ENCODE measurements at regions not wholly inside any gene's neighbourhood (a gene's known extent, or its start where the extent isn't known, plus 50 kb on each side); places are given as distances from the start of the nearest gene placed in this dataset.

- DNase-seq = no peak
Observed at GRCh38 chr6:120620900-120621299, 713.4 kb downstream of the TBC1D32 start.

- no peak for DNase-seq
Observed at GRCh38 chr6:120615238-120615637, 719.0 kb downstream of the TBC1D32 start.

DNA sequence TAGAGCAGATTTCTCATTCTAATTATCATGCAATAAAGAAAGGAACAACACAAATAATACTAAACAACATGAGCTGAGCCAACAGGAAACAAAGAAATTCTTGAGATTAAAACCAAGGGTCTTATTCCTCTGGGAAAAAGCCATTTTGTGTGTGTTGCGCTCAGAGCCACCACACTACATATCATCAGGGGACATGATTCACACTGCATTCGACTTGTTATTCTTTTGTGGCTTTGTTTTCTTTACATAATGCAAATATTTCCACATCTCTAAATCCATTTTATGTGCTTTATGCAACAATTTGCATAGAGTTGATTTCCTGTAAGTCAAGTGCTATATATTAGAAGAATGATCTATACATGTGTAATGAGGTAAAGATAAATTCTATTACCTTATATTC is 719.6 kb downstream of the TBC1D32 start:
- DNase-seq = no peak

DNA sequence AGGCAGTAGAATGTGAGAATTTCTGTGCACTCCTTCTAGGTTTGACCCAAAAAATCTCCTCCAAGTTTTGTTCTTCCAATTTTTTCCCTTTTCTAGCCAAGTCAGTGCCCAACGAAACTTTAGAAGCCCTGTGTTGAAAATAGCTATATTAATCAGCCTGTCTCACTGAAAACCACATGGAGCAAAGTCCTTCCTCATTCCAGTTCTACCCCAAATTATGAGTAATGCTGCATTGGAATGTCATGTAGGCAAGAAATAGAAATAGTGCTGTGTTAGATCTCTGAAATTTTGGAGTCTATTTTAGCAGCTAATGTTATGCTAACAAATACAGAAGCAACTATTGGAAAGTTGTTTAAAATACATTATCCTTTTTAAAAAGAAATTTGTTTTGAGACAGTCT is 725.5 kb downstream of the TBC1D32 start:
- peak; percentile 81 for DNase-seq

GRCh38 chr6:120606743-120607142 is 727.5 kb downstream of the TBC1D32 start:
- no peak for DNase-seq

DNA sequence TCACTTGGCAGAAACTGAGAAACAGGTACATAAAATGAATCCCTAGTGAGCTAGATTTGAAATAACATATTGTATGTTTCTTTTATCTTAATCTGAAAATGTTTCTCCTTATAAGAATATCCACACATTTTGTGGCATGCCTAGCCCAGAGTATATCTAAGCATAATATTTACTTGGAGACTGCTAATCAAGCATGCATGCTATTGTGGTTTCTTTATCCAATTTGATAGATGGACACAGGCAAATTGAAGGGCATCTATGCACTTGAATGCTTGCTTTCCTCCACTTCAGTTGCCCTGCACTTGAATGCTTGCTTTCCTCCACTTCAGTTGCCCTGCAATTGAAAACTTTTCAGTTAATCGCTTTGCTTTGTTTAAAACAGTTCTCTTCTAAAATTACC is 729.8 kb downstream of the TBC1D32 start:
- DNase-seq = no peak

DNA sequence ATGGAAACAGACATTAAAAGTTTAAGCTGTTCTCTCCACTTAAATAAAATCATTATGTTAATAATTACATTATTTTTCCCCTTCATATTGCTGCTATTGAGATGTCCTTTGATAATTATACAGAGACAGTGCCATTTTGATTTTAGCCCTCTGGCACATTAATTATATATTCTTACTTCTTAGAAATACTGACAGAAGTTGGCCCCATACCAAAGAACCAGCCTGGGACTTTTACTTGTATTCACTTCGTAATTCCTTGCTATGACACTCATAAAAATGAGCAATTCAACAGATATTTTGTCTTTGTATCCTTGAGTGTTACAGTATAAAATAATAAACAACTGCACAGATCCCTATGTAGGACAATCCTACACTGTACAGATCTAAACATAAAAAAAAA is 743.7 kb downstream of the TBC1D32 start:
- no peak for DNase-seq

DNA sequence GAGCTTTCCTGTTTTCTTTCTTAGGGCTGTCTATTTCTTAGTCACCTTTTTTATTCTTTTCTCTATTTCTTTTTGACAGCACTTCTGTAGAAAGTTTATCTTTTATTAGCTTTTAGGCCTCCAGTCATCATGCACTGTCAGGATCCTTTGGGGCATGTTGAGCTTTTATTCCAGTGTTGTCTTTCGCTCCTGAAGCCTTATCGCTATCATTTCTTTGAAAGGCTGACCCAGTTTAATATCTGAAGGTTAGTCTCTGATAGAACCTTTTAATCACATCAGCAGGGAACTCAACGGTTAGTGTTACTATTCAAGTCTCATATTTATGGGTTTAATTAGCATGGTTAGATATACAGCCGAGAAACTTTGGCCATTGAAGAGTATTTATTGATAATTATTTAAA is 745.9 kb downstream of the TBC1D32 start:
- DNase-seq = no peak

DNA sequence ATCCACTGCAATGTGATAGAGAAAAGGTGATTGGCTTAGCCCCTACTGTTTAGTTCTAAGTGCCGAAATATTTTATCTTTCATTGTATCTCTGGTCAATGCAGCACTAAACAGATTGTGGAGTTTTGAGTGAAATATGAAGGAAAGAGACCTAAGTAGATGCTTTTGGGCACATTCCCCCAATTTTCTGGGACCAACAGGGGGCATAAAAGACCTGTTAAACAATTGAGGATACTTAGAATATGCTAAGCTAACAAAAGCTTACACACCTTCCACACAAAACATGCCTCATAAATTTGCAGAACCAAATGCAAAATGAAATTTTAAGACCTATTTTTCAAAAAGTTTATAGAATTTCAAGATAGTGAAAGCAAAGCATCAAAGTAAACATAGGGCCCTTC is 746.9 kb downstream of the TBC1D32 start:
- DNase-seq = no peak

- no peak for DNase-seq
Observed at GRCh38 chr6:120584111-120584760, 750.0 kb downstream of the TBC1D32 start.

DNA sequence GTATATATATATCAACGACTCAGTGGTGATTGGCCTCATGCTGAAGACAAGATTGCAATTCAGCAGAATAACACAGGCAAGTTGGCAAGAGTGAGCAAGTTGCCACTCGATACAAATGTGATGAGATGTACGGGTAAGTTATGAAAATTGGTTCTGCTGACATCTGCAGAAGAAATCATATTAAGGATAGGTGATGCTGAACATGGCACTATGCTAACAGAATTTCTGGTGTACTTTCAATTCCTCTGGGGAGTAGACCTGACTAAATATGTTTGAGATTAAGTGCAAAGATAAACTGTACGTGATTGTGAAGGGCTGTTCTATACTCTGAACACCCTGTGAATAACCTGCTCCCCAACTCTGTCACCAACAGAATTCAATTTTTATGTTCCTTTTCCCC is 758.2 kb downstream of the TBC1D32 start:
- DNase-seq = no peak

DNA sequence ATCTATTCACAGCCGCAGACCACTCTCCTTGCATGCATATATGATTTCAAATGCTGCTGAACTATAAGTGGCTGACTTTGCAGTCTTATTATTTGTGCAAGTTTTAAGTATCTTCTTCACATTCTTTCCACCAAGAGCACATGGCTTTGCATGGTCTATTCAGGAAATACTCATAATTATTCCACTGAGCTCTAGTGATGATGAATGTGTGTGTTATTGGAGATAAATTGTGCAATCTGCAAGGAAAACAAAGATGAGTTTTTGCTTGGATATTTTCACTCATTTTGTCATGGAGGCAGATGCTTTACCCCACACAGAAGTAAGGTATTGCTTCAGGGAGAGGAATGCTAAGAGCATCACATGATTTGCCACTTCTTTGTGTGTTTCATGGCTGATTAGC is 764.6 kb downstream of the TBC1D32 start:
- DNase-seq = peak; percentile 3

- no peak for DNase-seq
Observed at GRCh38 chr6:120564779-120565178, 769.5 kb downstream of the TBC1D32 start.

GRCh38 chr6:120558294-120558693 is 776.0 kb downstream of the TBC1D32 start:
- DNase-seq = no peak

DNA sequence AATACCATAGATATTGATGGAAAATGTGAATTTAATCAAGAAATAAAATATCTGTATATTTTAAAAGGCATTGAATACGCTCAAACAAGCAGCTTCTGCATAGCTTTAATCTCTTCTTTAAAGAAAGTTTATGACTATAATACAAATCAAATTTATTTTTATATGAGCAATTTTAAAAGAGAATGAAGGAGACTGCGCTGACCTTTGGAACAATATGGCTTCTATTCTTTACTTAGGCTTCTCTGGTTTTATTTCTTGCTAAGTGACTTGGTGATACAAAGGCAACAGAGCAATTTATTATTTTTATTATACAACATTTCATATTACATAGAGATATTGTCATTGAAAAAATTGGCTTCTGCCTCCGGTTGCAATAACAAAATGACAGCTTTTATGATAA is 776.7 kb downstream of the TBC1D32 start:
- no peak for DNase-seq

DNA sequence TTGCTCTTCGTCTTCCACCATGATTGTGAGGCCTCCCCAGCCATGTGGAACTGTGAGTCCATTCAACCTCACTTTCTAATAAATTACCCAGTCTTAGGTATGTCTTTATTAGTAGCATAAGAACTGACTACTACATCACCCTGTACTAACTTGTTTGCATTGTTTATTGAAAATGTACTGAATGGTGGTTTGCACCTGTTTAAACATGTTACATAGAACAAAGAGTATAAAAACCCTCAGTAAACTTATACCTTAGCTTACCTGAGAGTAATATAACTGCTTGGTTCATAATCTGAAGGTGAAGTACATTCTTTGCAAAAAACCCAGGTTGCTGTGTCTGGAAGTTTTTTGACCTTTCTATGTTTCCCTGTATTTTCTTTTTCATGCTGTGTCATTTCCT is 777.8 kb downstream of the TBC1D32 start:
- no peak for DNase-seq

GRCh38 chr6:120553353-120553752 is 780.9 kb downstream of the TBC1D32 start:
- DNase-seq = no peak

DNA sequence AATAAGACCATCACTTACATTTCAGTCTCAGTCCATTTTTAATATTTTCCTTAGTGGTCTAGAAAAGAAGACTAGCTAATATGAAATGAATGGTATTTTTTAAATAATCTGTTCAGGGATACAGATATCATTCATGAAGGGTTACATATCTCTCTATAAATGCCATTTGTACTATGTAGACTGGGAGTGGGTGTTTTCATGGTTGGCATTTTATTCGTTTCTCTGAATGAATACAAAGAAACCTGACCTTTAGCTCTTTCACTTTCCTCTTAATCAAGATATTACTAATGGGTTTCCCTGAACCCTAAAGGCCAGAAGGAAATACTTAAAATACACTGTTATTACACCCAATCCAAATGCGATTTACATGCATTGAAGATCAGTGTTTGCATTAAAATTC is 788.9 kb downstream of the TBC1D32 start:
- no peak for DNase-seq

- DNase-seq = no peak
Observed at GRCh38 chr6:120534954-120535353, 799.3 kb downstream of the TBC1D32 start.

DNA sequence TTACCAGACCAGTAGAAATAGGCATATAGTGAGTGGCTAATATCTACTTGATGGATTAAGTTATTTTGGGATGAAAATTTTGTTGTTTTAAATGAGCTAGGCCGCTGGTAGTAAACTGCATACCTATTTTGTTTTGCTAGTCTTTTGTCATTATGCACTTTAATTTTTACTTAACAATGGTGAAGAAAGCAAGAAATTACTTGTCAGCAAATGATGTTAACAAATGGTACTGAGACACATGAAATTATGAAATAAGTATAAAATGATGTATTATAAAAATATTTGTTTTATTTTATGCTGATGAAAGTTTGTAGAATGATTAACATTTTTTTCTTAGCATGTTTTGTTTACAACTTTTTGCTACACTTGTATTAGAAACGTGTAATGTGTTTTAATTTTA is 807.7 kb downstream of the TBC1D32 start:
- no peak for DNase-seq

DNA sequence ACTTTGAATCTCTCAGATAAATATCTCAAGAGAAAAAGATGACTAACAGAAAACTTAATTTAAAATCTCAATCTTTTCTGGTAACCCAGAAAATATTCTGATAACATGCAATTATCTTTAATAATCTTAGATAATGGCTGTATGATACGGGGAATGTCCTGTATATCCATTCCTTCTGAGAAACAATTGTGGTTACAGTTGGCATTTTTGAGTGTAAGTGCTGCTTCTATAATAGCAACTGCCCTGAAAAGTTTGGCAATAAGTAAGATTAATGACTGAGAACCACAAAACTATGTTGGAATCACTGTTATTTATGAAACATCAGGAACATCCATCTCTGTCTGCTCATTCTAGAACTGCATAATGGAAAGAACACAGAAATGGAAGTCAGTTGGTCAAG is 819.7 kb downstream of the TBC1D32 start:
- DNase-seq = no peak

GRCh38 chr6:120511712-120512111 is 822.6 kb downstream of the TBC1D32 start:
- no peak for DNase-seq

GRCh38 chr6:120498711-120499110 is 835.6 kb downstream of the TBC1D32 start:
- DNase-seq = no peak

DNA sequence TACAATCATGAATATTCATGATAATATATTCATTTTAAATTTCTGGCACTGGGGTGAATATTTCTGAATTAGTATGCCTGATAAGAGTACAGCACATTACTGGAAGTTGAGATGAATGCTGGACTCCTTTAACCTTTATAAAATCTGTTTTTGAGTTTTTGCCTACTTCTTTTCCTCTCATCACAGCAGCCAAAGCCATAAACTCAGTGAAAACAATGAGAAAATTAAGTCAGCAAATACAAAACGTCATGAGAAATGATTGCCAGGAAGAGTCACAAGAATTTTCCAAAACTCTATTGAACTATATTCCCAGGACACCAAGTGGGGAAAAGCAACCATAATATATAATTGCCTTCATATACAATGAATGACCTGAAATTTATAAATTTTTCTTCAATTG is 837.6 kb downstream of the TBC1D32 start:
- DNase-seq = no peak

GRCh38 chr6:120493505-120493904 is 840.8 kb downstream of the TBC1D32 start:
- no peak for DNase-seq

- DNase-seq = no peak
Observed at GRCh38 chr6:120489941-120490340, 844.3 kb downstream of the TBC1D32 start.
